ENCODE measurements at regions not wholly inside any gene's neighbourhood (a gene's known extent, or its start where the extent isn't known, plus 50 kb on each side); places are given as distances from the start of the nearest gene placed in this dataset.

DNA sequence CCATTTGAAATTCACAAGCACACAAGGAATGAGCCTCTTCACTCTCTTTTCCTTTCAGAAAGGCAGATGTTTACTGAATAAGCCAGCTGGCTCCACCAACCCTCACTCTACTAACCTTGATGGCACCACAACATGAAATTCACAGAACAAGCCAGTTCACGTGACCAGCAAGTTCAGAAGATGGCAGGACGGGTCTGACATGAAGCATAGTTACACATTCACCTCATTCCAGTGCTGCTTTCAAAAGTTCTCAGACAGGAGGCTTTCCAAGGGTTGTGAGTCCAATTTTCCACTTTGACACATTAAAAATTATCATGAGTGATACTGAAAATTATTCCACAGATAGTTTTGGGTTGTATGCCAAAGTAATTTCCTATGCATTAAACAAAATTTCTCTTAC lies 74.2 kb upstream of the MBOAT2 start:
- no peak for DNase-seq

- no peak for DNase-seq
Observed at GRCh38 chr2:9076755-9077154, 73.3 kb upstream of the MBOAT2 start.

- no peak for DNase-seq
Observed at GRCh38 chr2:9076210-9076609, 72.7 kb upstream of the MBOAT2 start.

DNA sequence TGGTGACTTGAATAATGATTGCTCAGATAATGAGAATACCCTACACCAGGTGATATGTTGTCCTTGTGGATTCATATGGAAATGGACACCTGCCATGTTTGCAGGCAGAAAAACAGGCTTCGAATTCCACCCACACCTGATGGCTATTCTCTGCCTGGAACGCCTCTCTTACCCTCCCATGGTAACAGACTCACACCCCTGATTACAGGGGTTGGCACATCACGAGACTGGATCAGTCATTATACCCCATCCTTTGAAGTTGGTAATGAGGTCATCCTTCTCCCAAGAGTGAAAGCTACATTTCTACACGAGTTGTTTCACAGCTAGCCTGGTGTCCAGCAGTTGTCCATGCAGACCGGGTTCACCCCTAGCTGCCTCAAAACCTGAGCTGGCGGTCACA lies 71.4 kb upstream of the MBOAT2 start:
- peak; percentile 4 for DNase-seq

DNA sequence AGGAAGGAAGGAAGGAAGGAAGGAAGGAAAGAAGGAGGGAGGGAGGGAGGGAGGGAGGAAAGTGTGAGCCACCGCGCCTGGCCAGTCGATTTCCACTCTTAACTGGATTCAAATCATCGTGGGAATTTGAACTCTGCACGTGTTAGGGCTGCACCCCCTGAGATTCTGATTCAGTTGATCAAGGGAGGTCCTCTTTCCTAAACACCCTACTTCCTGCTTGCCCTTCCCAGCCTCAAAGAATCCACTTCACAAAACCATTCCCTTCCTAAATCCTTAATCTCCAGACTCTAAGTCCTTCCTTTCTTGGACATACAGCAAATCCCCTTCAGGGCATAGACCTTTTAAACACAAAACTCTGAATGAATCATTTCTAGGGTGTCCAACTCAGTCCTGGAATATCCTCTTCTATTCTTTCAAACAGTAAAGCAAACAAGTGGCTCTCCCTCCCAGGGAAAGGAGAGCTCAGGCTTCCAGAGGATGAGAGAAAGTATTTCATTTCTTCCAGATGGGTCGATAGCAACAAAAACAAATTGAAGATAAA lies 68.2 kb upstream of the MBOAT2 start:
- no peak for DNase-seq

DNA sequence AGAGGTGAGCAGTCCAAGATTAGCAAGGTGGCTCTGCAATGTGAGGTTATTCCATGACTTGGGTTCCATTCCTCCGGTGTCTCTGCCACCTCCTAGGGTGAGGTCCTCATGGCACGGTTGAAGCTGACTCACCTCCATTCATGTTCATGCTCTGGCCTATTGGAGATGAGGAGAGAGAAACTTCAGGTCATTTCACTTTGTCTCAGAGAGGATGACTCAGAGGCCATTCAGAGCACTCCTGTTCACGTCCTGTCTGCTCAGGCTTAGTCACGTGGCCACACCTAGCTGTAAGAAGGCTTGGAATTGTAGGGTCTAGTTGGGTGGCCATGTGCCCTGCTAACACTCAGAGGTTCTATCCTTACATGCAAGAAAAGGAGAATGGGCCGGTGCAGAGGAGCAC lies 67.5 kb upstream of the MBOAT2 start:
- DNase-seq, result no peak

DNA sequence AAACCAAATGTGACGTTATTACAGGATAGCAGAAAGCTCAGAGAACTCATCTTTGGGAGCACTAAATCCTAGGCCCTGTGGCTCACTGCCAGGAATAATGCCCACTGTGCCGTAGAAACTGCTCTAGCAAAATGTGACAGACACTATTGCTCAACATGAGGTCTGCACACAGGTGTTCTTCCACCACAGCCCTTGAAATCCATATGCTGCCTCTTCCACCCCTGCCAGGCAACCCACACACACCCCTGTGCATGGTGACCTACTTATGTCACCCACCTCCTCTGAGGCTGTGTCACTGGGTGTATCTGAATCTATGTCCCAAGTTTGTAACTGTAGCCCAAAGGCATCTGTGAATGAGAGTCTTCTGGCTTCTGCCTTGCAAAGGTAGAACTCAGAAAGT lies 66.1 kb upstream of the MBOAT2 start:
- no peak for DNase-seq

- no peak for DNase-seq
Observed at GRCh38 chr2:9065901-9066300, 62.4 kb upstream of the MBOAT2 start.

- no peak for DNase-seq
Observed at GRCh38 chr2:9063023-9063606, 59.6 kb upstream of the MBOAT2 start.

DNA sequence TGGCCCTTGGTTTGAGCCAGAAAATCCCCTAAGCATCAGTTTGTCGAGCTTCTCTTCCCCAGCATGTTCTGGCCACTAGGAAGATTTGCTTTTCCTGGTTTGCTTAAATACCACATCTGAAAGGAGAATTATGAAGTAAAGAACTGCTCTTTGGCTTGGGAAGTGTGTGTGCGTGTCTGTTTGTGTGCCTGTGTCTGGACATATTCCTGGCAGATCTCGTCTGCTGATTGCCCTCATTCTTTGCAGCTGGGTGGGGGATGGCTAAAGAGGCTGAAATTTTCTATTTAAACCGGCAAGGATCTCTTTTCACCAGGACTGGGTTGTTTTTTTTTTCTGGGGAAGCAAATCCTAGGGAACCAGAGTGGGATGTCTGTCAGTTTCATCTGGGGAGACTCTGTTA lies 57.3 kb upstream of the MBOAT2 start:
- DNase-seq, result no peak

DNA sequence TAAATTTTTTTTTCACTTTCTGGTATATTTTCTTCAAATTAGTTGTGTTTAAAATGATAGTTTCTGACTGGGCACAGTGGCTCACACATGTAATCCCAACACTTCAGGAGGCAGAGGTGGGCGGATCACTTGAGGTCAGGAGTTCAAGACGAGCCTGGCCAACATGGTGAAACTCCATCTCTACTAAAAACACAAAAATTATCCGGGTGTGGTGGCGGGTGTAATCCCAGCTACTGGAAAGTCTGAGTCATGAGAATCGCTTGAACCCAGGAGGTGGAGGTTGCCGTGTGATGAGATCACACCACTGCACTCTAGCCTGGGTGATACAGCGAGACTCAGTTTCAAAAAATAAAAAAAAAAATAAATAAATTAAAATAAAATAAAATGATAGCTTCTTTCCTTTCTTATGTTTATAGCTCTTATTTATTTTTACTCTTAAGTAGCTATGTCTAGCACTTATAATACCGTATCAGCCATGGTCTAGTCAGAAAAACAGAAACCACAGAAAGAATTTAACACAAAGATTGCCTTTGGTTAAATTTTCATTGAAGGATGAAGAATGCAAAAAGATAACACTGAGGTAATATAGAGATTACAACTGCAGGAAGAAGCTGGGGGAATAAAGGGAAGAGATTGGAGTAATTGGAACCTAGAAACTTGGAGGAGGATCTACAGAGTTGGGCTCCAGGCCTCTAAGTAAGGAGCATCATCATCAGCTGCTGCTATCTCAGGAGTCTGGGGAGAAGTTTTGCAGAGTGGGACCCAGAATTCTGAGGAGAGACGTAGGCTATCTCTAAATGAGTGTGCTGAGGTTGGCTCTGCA lies 54.7 kb upstream of the MBOAT2 start:
- DNase-seq, result no peak

- DNase-seq, result no peak
Observed at GRCh38 chr2:9055471-9055870, 52.0 kb upstream of the MBOAT2 start.

GRCh38 chr2:9053534-9053931 lies 50.0 kb upstream of the MBOAT2 start:
- DNase-seq, result no peak
